Heart right ventricle (tissue), 16 donors: ENCODE measurements at regions not wholly inside any gene's neighbourhood (a gene's known extent, or its start where the extent isn't known, plus 50 kb on each side); places are given as distances from the start of the nearest gene placed in this dataset.

Experiments used
- ATAC-seq, 8 donors: fragments of 200-7000 bp; cut with Tn5 transposase; one replicate each; pipeline ENCODE4 v1.9.1; 2020; ENCODE audit warnings: mild to moderate bottlenecking in 8 of 8, moderate library complexity in 8 of 8, moderate number of reproducible peaks in 1 of 8
- DNase-seq, 2 donors: peaks; one replicate each; pipeline ENCODE4 v3.0.0-alpha.2; 2020
- H3K27ac ChIP-seq, 10 donors: fragments of 200-600 bp; sonication (generic) in 2 of 10; one replicate each; pipeline versions ENCODE4 v1.5.0 to v1.8.0; 2020 to 2022; ENCODE audit warnings: mild to moderate bottlenecking in 3 of 10
- H3K27me3 ChIP-seq, 7 donors: fragments of 200-600 bp; one replicate each; pipeline ENCODE4 v1.8.0; 2021 to 2022; ENCODE audit warnings: mild to moderate bottlenecking in 2 of 7
- H3K36me3 ChIP-seq, 9 donors: fragments of 200-600 bp; sonication (generic) in 1 of 9; one replicate each; pipeline versions ENCODE4 v1.5.0 to v1.8.0; 2020 to 2022; ENCODE audit warnings: mild to moderate bottlenecking in 2 of 9
- H3K4me1 ChIP-seq, 9 donors: fragments of 200-600 bp; sonication (generic) in 1 of 9; one replicate each; pipeline versions ENCODE4 v1.5.0 to v1.8.0; 2020 to 2022; ENCODE audit warnings: mild to moderate bottlenecking in 4 of 9
- H3K4me3 ChIP-seq, 10 donors: fragments of 200-600 bp; sonication (generic) in 2 of 10; one replicate each; pipeline versions ENCODE4 v1.5.0 to v1.8.0; 2020 to 2022; ENCODE audit warnings: mild to moderate bottlenecking in 7 of 10, moderate library complexity in 2 of 10
- H3K9me3 ChIP-seq, 11 donors: fragments of 200-600 bp in 10 of 11; sonication (generic) in 2 of 11; one replicate each; pipeline versions ENCODE4 v1.5.0 to v1.8.0; 2013 to 2022; ENCODE audit warnings: mild to moderate bottlenecking in 2 of 11, control low read depth in 1 of 11, moderate library complexity in 1 of 11
- WGBS, 2 donors: extraction: QIAGEN DNeasy Blood & Tissue Kit; methylation state at CpG; one replicate each; pipeline ENCODE4 v1.1.7; 2013; ENCODE audit warnings: inconsistent platforms in 1 of 2; 5-methylcytosine and 5-hydroxymethylcytosine counted together
- intact Hi-C, 10 donors: fragments of 100-400 bp; cut with DNase I; formaldehyde crosslinking; loops; one replicate each; pipeline versions ENCODE4 v1.11.1 to v1.14.2; 2022
- TF ChIP-seq, protein P1 (sequence below), 9 donors: fragments of 200-600 bp; sonication (generic) in 2 of 9; IDR thresholded peaks; one replicate each; pipeline versions ENCODE4 v1.5.0 to v1.8.0; 2021 to 2022; ENCODE audit warnings: antibody characterized with exemption in 9 of 9, mild to moderate bottlenecking in 5 of 9, moderate library complexity in 1 of 9
- donor health status: Arrhythmogenic right ventricular cardiomyopathy.
- donor health status: ischemic (EF 13 %, LVEDD 7.1; RV severe dilation, severe dysfunction).
- donor health status: healthy with polysubstance abuse.
- donor health status: DM: no; HTN: yes; CAD: no.
- donor health status: DM: no; HTN: no; CAD: no.
- donor health status: ischemic (EF 25% LVEDD 6.9; RV normal size, moderate dysfunction).
- donor health status: ischemic (EF 25% LVEDD 5.7; RV mildly dilated, moderate dysfunction).
- donor health status: healthy.
- donor health status: DM: yes; HTN: yes; CAD: no.
- donor health status: Ischemic cardiomyopathy.
- donor health status: ischemic (EF 35%, LVEDD 5.7; RV mildly dilated, moderate dysfunction).
- donor health status: nonischemic (EF 11% LVEDD 7.7; RV severe dilation, severe dysfunction).
- donor health status: DM: yes; HTN: yes; CAD: no.
- donor health status: PGD.
- donor health status: ischemic (EF 29% LVEDD 5.4; RV normal size, mild dysfunction).
- donor health status: nonischemic (EF 23%, LVEDD 6.1; RV moderate dilation, normal function).

DNA sequence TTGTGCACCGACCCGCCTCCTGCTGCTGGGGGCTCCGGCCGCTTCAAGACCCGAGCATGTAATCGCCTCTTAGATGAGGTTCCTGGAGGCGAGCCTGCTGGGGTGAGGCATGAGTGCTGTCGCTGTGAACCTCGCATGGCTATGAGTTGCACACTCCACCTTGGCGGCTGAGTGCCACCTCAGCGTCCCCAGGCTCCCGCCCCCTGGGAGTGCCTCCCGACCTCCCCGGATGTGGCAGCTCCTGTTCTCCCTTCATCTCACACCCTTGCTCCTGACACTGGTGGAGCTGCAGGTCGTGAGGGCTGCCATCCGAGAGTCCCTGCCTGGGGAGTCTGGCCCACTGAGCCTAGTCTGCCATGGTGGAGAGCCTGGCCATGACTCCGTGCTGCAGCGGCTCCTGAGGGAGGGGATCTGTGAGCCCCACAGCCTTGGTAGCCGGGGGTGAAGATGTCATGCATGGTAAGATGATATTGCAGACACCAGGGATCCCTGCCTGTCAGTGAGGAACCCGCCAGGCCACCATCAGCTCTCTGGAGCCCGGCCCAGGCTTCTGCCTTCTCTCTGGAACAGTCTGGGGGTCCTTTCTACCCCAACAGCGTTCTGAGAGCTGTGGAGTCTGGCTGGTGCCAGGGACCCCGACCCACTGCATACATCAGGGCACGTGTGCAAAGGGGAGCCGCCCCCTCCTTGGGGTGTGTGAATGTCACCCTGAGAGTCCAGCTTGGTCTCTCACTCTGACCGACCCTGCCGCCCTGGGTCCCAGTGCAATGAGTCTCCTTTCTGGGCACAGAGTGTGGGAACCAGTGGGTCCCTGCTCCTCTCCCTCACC is 61.6 kb upstream of the HS6ST1 start:
- H3K27me3 ChIP-seq = no peaks in the 10 kb centered on the region
- TF ChIP-seq, protein P1, sequence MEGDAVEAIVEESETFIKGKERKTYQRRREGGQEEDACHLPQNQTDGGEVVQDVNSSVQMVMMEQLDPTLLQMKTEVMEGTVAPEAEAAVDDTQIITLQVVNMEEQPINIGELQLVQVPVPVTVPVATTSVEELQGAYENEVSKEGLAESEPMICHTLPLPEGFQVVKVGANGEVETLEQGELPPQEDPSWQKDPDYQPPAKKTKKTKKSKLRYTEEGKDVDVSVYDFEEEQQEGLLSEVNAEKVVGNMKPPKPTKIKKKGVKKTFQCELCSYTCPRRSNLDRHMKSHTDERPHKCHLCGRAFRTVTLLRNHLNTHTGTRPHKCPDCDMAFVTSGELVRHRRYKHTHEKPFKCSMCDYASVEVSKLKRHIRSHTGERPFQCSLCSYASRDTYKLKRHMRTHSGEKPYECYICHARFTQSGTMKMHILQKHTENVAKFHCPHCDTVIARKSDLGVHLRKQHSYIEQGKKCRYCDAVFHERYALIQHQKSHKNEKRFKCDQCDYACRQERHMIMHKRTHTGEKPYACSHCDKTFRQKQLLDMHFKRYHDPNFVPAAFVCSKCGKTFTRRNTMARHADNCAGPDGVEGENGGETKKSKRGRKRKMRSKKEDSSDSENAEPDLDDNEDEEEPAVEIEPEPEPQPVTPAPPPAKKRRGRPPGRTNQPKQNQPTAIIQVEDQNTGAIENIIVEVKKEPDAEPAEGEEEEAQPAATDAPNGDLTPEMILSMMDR (IDR thresholded peaks at IDR 0.05) = no peak
- ATAC-seq (peak in 1 of 8 donors; percentile 23), DNase-seq (no peak)
- no peaks in the 10 kb centered on the region for H3K9me3 ChIP-seq
- whole genome bisulfite sequencing, 2 donors = 92 to 94% methylated on average over 27 of the region's 27 CpGs
- no peak overlapping the region for H3K4me3 ChIP-seq
- H3K27ac ChIP-seq = no peak overlapping the region
- H3K36me3 ChIP-seq = no peaks in the 10 kb centered on the region
- intact Hi-C loops = no loop called here
- peaks cover 13 to 40% (median 34%) of the 10 kb centered on the region in 9 donors for H3K4me1 ChIP-seq

DNA sequence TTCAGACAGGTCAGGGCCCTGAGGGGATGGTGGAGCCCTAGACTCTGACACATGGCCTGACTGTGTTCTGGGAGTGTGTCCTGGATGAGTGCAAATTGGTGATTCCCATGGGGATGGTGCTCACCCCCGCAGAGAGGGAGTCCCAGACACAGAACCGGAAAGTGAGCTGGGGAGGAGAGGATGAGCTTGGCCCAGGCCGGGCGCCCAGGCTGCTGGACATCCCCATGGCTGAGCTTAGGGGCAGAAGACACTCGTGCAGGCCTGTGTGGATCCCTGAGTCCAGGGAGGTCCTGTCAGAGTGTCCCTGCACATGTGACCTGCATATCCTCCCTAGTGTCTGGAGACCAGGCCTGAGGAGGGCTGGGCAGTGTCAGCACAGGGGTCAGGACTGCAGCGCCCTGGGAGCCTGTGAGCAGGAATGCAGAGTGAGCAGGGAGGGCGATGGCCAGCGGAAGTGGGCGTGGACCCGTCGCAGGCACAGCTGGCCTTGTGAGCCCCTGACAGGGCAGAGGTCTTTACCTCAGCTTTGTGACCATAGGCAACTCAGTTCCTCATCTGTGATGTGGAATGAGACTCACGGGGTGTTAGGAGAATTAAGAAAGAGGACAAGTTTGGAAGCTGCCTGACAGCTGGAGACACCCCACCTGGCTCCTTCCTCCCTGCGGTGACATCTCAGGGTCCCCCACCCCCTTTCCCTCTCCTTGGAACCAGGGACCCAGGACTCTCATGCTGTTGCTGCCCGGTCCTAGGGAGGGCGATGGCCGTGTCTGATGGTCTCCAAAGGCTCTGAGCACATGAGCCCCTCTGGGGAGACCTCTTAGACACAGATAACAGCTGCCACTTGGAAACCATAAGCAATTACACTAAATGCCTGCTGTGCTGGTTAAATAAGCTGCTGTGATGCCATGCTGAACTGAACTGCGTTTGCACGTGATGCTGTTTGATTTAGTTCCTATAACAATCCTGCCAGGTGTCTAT is 62.6 kb upstream of the HS6ST1 start:
- Histone ChIP-seq H3K9me3 (no peaks in the 10 kb centered on the region), H3K4me1 (peaks cover 13 to 40% (median 34%) of the 10 kb centered on the region in 9 donors), H3K27ac (no peak overlapping the region), H3K36me3 (no peaks in the 10 kb centered on the region), H3K4me3 (no peak overlapping the region), H3K27me3 (no peaks in the 10 kb centered on the region)
- intact Hi-C loops = no loop called here
- TF ChIP-seq, protein P1 (IDR thresholded peaks at IDR 0.05) = no peak
- ATAC-seq (peak in 2 of 8 donors; percentile 10 to 15), DNase-seq (no peak)
- WGBS, 2 donors = 66 to 72% methylated on average over 18 of the region's 18 CpGs

DNA sequence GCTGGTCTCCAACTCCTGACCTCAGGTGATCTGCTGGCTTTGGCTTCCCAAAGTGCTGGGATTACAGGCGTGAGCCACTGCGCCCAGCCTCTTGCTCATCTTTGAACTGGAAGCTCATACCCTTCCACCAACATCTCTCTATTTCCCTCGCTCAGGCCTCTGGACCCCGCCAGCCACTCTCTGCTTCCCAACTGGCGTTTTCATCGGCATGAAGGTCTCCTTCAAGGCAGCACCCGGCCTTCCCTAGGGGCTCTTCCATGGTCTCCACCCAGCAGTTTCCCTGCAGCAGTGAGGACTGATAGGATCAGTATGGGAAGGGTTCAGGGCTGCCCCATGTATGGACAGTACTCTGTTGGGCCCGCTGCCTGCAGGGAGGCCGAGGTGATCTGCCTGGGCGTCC is 65.8 kb upstream of the HS6ST1 start:
- intact Hi-C loops = no loop called here
- DNase-seq = no peak
- Histone ChIP-seq H3K36me3 (no peaks in the 10 kb centered on the region), H3K4me1 (peaks cover 4 to 26% (median 20%) of the 10 kb centered on the region in 9 donors), H3K4me3 (no peak overlapping the region), H3K27me3 (no peaks in the 10 kb centered on the region), H3K27ac (no peak overlapping the region), H3K9me3 (no peaks in the 10 kb centered on the region)
- TF ChIP-seq, protein P1 (IDR thresholded peaks at IDR 0.05) = no peak
- ATAC-seq = no peak
- WGBS, 2 donors = 96 to 97% methylated on average over 10 of the region's 10 CpGs

DNA sequence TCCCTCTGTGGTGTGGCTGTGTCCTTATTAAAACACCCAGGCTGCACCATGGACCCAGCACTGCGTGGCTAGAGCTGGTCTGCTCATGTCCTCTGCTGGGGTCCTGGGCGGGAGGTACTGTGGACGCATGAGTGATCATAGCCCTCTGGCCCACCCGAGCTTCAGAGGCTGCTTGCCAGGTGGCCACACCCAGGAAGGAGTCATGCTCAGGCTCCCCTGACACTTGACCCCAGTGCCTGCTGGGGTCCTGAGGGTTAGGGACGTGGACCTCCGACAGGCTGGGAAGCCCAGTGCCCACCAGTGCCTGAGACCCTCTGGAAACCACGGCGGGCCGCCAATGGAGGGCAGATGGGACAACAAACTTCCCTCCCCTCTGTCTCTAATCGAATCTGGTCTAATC is 66.3 kb upstream of the HS6ST1 start:
- intact Hi-C loops = no loop called here
- TF ChIP-seq, protein P1 (IDR thresholded peaks at IDR 0.05) = no peak
- Histone ChIP-seq H3K9me3 (no peaks in the 10 kb centered on the region), H3K27me3 (no peaks in the 10 kb centered on the region), H3K27ac (no peak overlapping the region), H3K4me3 (no peak overlapping the region), H3K36me3 (no peaks in the 10 kb centered on the region), H3K4me1 (peaks cover 0 to 23% (median 15%) of the 10 kb centered on the region in 9 donors)
- DNase-seq (no peak), ATAC-seq (no peak)
- 80 to 90% methylated on average over 10 of the region's 10 CpGs for WGBS, 2 donors
